ENCODE measurements at regions not wholly inside any gene's neighbourhood (a gene's known extent, or its start where the extent isn't known, plus 50 kb on each side); places are given as distances from the start of the nearest gene placed in this dataset.
"Not testable (repeated sequence)": the region's sequence is repeated elsewhere in the genome, so short reads cannot be mapped to it uniquely, and the experiment has no call there.

- no peaks in the 10 kb centered on the region for H3K9me3 ChIP-seq (ENCODE audit: control insufficient read depth in 2 of 2, insufficient read depth in 1 of 2, low read length in 1 of 2)
- H3K4me1 ChIP-seq (ENCODE audit: control insufficient read depth in 2 of 2, insufficient read depth in 2 of 2, low read length in 2 of 2): no peaks in the 10 kb centered on the region
- 95% methylated on average over 3 of the region's 3 CpGs for WGBS
- DNase-seq (ENCODE audit: low read depth in 6 of 9, low spot score in 9 of 9): no peak
- H3K4me3 ChIP-seq (ENCODE audit: low read length in 2 of 2): no peak overlapping the region
- no peaks in the 10 kb centered on the region for H3K36me3 ChIP-seq (ENCODE audit: control insufficient read depth in 2 of 2, insufficient read depth in 2 of 2, low read length in 1 of 2)
- H3K27ac ChIP-seq (ENCODE audit: low read depth in 1 of 2, low read length in 1 of 2): no peak overlapping the region
- no peaks in the 10 kb centered on the region for H3K27me3 ChIP-seq (ENCODE audit: control insufficient read depth in 2 of 2, insufficient read depth in 1 of 2, low read length in 1 of 2)
These were observed 117.8 kb upstream of the CHD6 start for GRCh38 chr20:41735949-41736348.

DNA sequence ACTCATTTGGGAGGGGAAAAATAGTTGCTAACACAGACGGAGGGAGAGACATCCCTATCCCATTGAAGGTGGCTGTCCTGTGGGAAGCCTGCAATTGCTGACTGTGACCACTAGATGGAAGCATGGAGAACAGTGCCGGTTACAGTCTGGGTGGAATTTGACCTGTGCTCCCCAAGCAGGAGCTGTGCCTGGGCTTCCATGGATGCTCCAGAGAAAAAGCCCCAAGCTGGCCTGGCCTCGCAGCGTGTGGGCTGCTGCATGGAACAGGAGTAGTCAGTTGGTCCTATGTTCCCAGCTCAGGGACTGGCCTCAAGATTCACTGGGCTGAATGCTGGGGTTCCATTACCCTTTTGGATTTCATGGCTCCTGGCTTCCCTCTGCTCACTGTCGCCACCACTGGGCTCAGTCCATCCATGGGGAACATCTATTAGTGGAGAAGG, 116.3 kb upstream of the CHD6 start:
- DNase-seq (ENCODE audit: low read depth in 6 of 9, low spot score in 9 of 9): peak in 3 of 9 donors; percentile 6 to 21 (median 19)
- H3K27me3 ChIP-seq (ENCODE audit: control insufficient read depth in 2 of 2, insufficient read depth in 1 of 2, low read length in 1 of 2): no peaks in the 10 kb centered on the region
- no peaks in the 10 kb centered on the region for H3K36me3 ChIP-seq (ENCODE audit: control insufficient read depth in 2 of 2, insufficient read depth in 2 of 2, low read length in 1 of 2)
- WGBS: 54% methylated on average over 5 of the region's 5 CpGs
- H3K9me3 ChIP-seq (ENCODE audit: control insufficient read depth in 2 of 2, insufficient read depth in 1 of 2, low read length in 1 of 2): no peaks in the 10 kb centered on the region
- no peak overlapping the region for H3K4me3 ChIP-seq (ENCODE audit: low read length in 2 of 2)
- no peak overlapping the region for H3K27ac ChIP-seq (ENCODE audit: low read depth in 1 of 2, low read length in 1 of 2)
- H3K4me1 ChIP-seq (ENCODE audit: control insufficient read depth in 2 of 2, insufficient read depth in 2 of 2, low read length in 2 of 2): no peaks in the 10 kb centered on the region

GRCh38 chr20:41733151-41733550, 115.0 kb upstream of the CHD6 start:
- 26% methylated on average over 5 of the region's 5 CpGs for WGBS
- DNase-seq (ENCODE audit: low read depth in 6 of 9, low spot score in 9 of 9): no peak
- H3K9me3 ChIP-seq (ENCODE audit: control insufficient read depth in 2 of 2, insufficient read depth in 1 of 2, low read length in 1 of 2): no peaks in the 10 kb centered on the region
- H3K4me3 ChIP-seq (ENCODE audit: low read length in 2 of 2): no peak overlapping the region
- H3K36me3 ChIP-seq (ENCODE audit: control insufficient read depth in 2 of 2, insufficient read depth in 2 of 2, low read length in 1 of 2): no peaks in the 10 kb centered on the region
- no peaks in the 10 kb centered on the region for H3K4me1 ChIP-seq (ENCODE audit: control insufficient read depth in 2 of 2, insufficient read depth in 2 of 2, low read length in 2 of 2)
- H3K27me3 ChIP-seq (ENCODE audit: control insufficient read depth in 2 of 2, insufficient read depth in 1 of 2, low read length in 1 of 2): no peaks in the 10 kb centered on the region
- H3K27ac ChIP-seq (ENCODE audit: low read depth in 1 of 2, low read length in 1 of 2): no peak overlapping the region

DNA sequence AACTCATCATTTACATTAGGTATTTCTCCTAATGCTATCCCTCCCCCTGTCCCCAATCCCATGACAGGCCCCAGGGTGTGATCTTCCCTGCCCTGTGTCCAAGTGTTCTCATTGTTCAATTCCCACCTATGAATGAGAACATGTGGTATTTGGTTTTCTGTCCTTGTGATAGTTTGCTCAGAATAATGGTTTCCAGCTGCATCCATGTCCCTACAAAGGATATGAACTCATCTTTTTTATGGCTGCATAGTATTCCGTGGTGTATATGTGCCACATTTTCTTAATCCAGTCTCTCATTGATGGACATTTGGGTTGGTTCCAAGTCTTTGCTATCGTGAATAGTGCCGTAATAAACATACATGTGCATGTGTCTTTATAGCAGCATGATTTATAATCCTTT, 113.0 kb upstream of the CHD6 start:
- H3K9me3 ChIP-seq (ENCODE audit: control insufficient read depth in 2 of 2, insufficient read depth in 1 of 2, low read length in 1 of 2); H3K36me3 ChIP-seq (ENCODE audit: control insufficient read depth in 2 of 2, insufficient read depth in 2 of 2, low read length in 1 of 2); DNase-seq (ENCODE audit: low read depth in 6 of 9, low spot score in 9 of 9); H3K4me3 ChIP-seq (ENCODE audit: low read length in 2 of 2); H3K27me3 ChIP-seq (ENCODE audit: control insufficient read depth in 2 of 2, insufficient read depth in 1 of 2, low read length in 1 of 2); H3K4me1 ChIP-seq (ENCODE audit: control insufficient read depth in 2 of 2, insufficient read depth in 2 of 2, low read length in 2 of 2); H3K27ac ChIP-seq (ENCODE audit: low read depth in 1 of 2, low read length in 1 of 2): not testable (repeated sequence)
- WGBS: 98% methylated on average over 3 of the region's 3 CpGs

DNA sequence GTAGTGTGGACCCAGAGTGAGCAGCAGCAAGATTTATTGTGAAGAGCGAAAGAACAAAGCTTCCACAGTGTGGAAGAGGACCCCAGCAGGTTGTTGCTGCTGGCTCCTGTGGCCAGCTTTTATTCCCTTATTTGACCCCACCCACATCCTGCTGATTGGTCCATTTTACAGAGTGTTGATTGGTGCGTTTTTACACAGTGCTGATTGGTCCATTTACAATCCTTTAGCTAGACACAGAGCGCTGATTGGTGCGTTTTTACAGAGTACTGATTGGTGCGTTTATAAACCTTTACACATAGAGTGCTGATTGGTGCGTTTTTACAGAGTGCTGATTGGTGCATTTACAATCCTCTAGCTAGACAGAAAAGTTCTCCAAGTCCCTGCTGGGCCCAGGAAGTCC, 109.5 kb upstream of the CHD6 start:
- H3K9me3 ChIP-seq (ENCODE audit: control insufficient read depth in 2 of 2, insufficient read depth in 1 of 2, low read length in 1 of 2); H3K27me3 ChIP-seq (ENCODE audit: control insufficient read depth in 2 of 2, insufficient read depth in 1 of 2, low read length in 1 of 2); H3K4me3 ChIP-seq (ENCODE audit: low read length in 2 of 2); DNase-seq (ENCODE audit: low read depth in 6 of 9, low spot score in 9 of 9); H3K27ac ChIP-seq (ENCODE audit: low read depth in 1 of 2, low read length in 1 of 2); H3K36me3 ChIP-seq (ENCODE audit: control insufficient read depth in 2 of 2, insufficient read depth in 2 of 2, low read length in 1 of 2); H3K4me1 ChIP-seq (ENCODE audit: control insufficient read depth in 2 of 2, insufficient read depth in 2 of 2, low read length in 2 of 2): not testable (repeated sequence)
- 96% methylated on average over 6 of the region's 6 CpGs for WGBS

DNA sequence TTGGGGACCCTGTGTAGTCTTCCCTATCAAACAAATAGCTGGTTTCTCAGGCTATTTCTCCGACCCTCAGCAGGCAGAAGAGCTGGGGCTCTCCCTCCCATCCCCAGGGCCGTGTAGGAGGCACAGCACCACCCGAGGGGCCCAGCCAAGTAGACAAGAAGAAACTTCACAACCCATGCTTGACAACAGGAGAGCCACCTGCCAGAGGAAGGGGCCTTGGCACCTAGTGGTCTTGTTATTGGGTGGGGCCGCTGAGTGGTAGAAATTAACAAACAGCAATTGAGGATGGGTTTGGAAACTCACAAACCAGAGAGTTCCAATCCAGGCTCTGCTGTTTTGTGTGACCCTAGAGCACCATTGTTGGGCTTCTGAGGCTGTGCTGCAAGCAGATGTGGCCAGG, 108.5 kb upstream of the CHD6 start:
- H3K9me3 ChIP-seq (ENCODE audit: control insufficient read depth in 2 of 2, insufficient read depth in 1 of 2, low read length in 1 of 2): no peaks in the 10 kb centered on the region
- H3K4me3 ChIP-seq (ENCODE audit: low read length in 2 of 2): no peak overlapping the region
- WGBS: 82% methylated on average over 4 of the region's 4 CpGs
- DNase-seq (ENCODE audit: low read depth in 6 of 9, low spot score in 9 of 9): no peak
- no peaks in the 10 kb centered on the region for H3K27me3 ChIP-seq (ENCODE audit: control insufficient read depth in 2 of 2, insufficient read depth in 1 of 2, low read length in 1 of 2)
- H3K27ac ChIP-seq (ENCODE audit: low read depth in 1 of 2, low read length in 1 of 2): no peak overlapping the region
- H3K4me1 ChIP-seq (ENCODE audit: control insufficient read depth in 2 of 2, insufficient read depth in 2 of 2, low read length in 2 of 2): no peaks in the 10 kb centered on the region
- H3K36me3 ChIP-seq (ENCODE audit: control insufficient read depth in 2 of 2, insufficient read depth in 2 of 2, low read length in 1 of 2): no peaks in the 10 kb centered on the region

DNA sequence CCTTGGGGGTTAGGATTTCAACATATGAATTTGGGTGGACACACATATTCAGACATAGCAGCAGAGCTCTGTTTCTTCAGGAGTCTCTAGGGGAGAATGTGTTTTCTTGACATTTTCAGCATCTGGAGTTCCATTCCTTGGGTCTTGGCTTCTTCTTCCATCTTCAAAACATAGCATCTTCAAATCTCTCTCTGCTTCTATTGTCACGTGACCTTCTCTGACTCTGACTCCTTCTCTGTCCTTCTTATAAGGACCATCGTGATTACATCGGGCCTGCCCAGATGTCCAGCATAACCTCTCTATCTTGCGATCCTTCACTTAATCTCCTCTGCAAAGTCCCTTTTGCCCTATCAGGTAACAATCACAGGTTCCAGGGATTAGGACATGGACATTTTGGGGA, 101.0 kb upstream of the CHD6 start:
- no peaks in the 10 kb centered on the region for H3K36me3 ChIP-seq (ENCODE audit: control insufficient read depth in 2 of 2, insufficient read depth in 2 of 2, low read length in 1 of 2)
- 97% methylated on average over 4 of the region's 4 CpGs for WGBS
- no peak for DNase-seq (ENCODE audit: low read depth in 6 of 9, low spot score in 9 of 9)
- H3K4me3 ChIP-seq (ENCODE audit: low read length in 2 of 2): no peak overlapping the region
- H3K9me3 ChIP-seq (ENCODE audit: control insufficient read depth in 2 of 2, insufficient read depth in 1 of 2, low read length in 1 of 2): no peaks in the 10 kb centered on the region
- no peaks in the 10 kb centered on the region for H3K27me3 ChIP-seq (ENCODE audit: control insufficient read depth in 2 of 2, insufficient read depth in 1 of 2, low read length in 1 of 2)
- no peak overlapping the region for H3K27ac ChIP-seq (ENCODE audit: low read depth in 1 of 2, low read length in 1 of 2)
- H3K4me1 ChIP-seq (ENCODE audit: control insufficient read depth in 2 of 2, insufficient read depth in 2 of 2, low read length in 2 of 2): no peaks in the 10 kb centered on the region

DNA sequence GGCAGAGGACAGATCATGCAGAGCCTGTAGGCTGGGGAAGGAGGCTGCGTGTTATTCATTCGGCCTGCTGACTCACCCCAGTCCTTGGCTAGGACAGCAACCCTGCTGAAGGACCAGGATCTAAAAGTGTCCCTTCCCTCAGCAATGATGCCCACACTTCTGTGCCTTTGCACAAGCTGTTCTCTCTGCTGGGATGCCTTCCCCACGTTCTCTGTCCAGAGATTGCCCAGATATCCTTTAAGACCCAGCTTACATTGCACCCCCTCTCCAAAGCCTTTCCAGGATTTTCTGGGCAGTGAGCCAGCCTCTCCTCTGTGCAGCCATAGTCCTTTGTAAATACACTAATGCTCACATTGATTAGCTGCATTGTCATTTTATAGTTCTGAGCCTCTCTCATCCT, 99.3 kb upstream of the CHD6 start:
- 94% methylated on average over 3 of the region's 3 CpGs for WGBS

GRCh38 chr20:41716911-41717310, 98.7 kb upstream of the CHD6 start:
- Histone ChIP-seq H3K27ac (ENCODE audit: low read depth in 1 of 2, low read length in 1 of 2) (no peak overlapping the region), H3K36me3 (ENCODE audit: control insufficient read depth in 2 of 2, insufficient read depth in 2 of 2, low read length in 1 of 2) (no peaks in the 10 kb centered on the region), H3K4me3 (ENCODE audit: low read length in 2 of 2) (no peak overlapping the region), H3K9me3 (ENCODE audit: control insufficient read depth in 2 of 2, insufficient read depth in 1 of 2, low read length in 1 of 2) (no peaks in the 10 kb centered on the region), H3K27me3 (ENCODE audit: control insufficient read depth in 2 of 2, insufficient read depth in 1 of 2, low read length in 1 of 2) (no peaks in the 10 kb centered on the region), H3K4me1 (ENCODE audit: control insufficient read depth in 2 of 2, insufficient read depth in 2 of 2, low read length in 2 of 2) (no peaks in the 10 kb centered on the region)
- DNase-seq (ENCODE audit: low read depth in 6 of 9, low spot score in 9 of 9): no peak

More for the DNA sequence above, 99.3 kb upstream of the CHD6 start:
- Histone ChIP-seq H3K4me3 (ENCODE audit: low read length in 2 of 2) (no peak overlapping the region), H3K4me1 (ENCODE audit: control insufficient read depth in 2 of 2, insufficient read depth in 2 of 2, low read length in 2 of 2) (no peaks in the 10 kb centered on the region), H3K27me3 (ENCODE audit: control insufficient read depth in 2 of 2, insufficient read depth in 1 of 2, low read length in 1 of 2) (no peaks in the 10 kb centered on the region), H3K36me3 (ENCODE audit: control insufficient read depth in 2 of 2, insufficient read depth in 2 of 2, low read length in 1 of 2) (no peaks in the 10 kb centered on the region), H3K27ac (ENCODE audit: low read depth in 1 of 2, low read length in 1 of 2) (no peak overlapping the region), H3K9me3 (ENCODE audit: control insufficient read depth in 2 of 2, insufficient read depth in 1 of 2, low read length in 1 of 2) (no peaks in the 10 kb centered on the region)
- no peak for DNase-seq (ENCODE audit: low read depth in 6 of 9, low spot score in 9 of 9)

- Histone ChIP-seq H3K36me3 (ENCODE audit: control insufficient read depth in 2 of 2, insufficient read depth in 2 of 2, low read length in 1 of 2) (no peaks in the 10 kb centered on the region), H3K9me3 (ENCODE audit: control insufficient read depth in 2 of 2, insufficient read depth in 1 of 2, low read length in 1 of 2) (no peaks in the 10 kb centered on the region), H3K27me3 (ENCODE audit: control insufficient read depth in 2 of 2, insufficient read depth in 1 of 2, low read length in 1 of 2) (no peaks in the 10 kb centered on the region), H3K27ac (ENCODE audit: low read depth in 1 of 2, low read length in 1 of 2) (no peak overlapping the region), H3K4me3 (ENCODE audit: low read length in 2 of 2) (no peak overlapping the region), H3K4me1 (ENCODE audit: control insufficient read depth in 2 of 2, insufficient read depth in 2 of 2, low read length in 2 of 2) (no peaks in the 10 kb centered on the region)
- DNase-seq (ENCODE audit: low read depth in 6 of 9, low spot score in 9 of 9): no peak
- WGBS: 75% methylated on average over 3 of the region's 3 CpGs
These were observed 98.3 kb upstream of the CHD6 start for GRCh38 chr20:41716436-41716835.

Measured in thymus (tissue), 11 donors.